ENCODE measurements at regions not wholly inside any gene's neighbourhood (a gene's known extent, or its start where the extent isn't known, plus 50 kb on each side); places are given as distances from the start of the nearest gene placed in this dataset.

DNA sequence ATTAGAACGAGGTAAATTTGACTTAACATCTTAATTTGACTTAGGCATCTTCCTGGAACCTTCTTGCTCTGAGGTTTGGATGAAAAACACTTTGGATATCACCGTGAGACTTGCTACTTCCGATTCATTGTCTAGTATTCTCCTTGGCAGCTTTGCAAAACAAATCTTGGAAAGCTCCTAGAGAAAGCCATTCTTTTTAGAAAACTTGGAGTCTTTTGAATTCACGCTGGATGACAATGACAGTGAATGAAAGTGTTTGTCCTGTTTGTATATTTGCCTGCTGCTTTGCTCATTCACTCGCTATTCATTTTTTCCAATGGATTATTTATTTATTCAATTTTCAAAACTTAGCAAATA lies 222.1 kb upstream of the HMGA2 start:
- TF ChIP-seq, protein P1, sequence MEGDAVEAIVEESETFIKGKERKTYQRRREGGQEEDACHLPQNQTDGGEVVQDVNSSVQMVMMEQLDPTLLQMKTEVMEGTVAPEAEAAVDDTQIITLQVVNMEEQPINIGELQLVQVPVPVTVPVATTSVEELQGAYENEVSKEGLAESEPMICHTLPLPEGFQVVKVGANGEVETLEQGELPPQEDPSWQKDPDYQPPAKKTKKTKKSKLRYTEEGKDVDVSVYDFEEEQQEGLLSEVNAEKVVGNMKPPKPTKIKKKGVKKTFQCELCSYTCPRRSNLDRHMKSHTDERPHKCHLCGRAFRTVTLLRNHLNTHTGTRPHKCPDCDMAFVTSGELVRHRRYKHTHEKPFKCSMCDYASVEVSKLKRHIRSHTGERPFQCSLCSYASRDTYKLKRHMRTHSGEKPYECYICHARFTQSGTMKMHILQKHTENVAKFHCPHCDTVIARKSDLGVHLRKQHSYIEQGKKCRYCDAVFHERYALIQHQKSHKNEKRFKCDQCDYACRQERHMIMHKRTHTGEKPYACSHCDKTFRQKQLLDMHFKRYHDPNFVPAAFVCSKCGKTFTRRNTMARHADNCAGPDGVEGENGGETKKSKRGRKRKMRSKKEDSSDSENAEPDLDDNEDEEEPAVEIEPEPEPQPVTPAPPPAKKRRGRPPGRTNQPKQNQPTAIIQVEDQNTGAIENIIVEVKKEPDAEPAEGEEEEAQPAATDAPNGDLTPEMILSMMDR (IDR thresholded peaks at IDR 0.05; ENCODE audit: low read depth, low read length, missing input control) = no peak
- TF ChIP-seq YY1 (IDR thresholded peaks at IDR 0.05) = no peak
- no peak for TF ChIP-seq HNF4A (conservative IDR thresholded peaks at IDR 0.05)
- TF ChIP-seq, protein P2, sequence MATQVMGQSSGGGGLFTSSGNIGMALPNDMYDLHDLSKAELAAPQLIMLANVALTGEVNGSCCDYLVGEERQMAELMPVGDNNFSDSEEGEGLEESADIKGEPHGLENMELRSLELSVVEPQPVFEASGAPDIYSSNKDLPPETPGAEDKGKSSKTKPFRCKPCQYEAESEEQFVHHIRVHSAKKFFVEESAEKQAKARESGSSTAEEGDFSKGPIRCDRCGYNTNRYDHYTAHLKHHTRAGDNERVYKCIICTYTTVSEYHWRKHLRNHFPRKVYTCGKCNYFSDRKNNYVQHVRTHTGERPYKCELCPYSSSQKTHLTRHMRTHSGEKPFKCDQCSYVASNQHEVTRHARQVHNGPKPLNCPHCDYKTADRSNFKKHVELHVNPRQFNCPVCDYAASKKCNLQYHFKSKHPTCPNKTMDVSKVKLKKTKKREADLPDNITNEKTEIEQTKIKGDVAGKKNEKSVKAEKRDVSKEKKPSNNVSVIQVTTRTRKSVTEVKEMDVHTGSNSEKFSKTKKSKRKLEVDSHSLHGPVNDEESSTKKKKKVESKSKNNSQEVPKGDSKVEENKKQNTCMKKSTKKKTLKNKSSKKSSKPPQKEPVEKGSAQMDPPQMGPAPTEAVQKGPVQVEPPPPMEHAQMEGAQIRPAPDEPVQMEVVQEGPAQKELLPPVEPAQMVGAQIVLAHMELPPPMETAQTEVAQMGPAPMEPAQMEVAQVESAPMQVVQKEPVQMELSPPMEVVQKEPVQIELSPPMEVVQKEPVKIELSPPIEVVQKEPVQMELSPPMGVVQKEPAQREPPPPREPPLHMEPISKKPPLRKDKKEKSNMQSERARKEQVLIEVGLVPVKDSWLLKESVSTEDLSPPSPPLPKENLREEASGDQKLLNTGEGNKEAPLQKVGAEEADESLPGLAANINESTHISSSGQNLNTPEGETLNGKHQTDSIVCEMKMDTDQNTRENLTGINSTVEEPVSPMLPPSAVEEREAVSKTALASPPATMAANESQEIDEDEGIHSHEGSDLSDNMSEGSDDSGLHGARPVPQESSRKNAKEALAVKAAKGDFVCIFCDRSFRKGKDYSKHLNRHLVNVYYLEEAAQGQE (IDR thresholded peaks at IDR 0.05) = no peak
- TF ChIP-seq EGR1 (IDR thresholded peaks at IDR 0.05; ENCODE audit: low read depth in 2 of 2) = no peak
- TF ChIP-seq TAF1 (conservative IDR thresholded peaks at IDR 0.05) = no peak
- TF ChIP-seq, protein P3, sequence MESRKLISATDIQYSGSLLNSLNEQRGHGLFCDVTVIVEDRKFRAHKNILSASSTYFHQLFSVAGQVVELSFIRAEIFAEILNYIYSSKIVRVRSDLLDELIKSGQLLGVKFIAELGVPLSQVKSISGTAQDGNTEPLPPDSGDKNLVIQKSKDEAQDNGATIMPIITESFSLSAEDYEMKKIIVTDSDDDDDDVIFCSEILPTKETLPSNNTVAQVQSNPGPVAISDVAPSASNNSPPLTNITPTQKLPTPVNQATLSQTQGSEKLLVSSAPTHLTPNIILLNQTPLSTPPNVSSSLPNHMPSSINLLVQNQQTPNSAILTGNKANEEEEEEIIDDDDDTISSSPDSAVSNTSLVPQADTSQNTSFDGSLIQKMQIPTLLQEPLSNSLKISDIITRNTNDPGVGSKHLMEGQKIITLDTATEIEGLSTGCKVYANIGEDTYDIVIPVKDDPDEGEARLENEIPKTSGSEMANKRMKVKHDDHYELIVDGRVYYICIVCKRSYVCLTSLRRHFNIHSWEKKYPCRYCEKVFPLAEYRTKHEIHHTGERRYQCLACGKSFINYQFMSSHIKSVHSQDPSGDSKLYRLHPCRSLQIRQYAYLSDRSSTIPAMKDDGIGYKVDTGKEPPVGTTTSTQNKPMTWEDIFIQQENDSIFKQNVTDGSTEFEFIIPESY (IDR thresholded peaks at IDR 0.05) = no peak
- TF ChIP-seq, protein P4, sequence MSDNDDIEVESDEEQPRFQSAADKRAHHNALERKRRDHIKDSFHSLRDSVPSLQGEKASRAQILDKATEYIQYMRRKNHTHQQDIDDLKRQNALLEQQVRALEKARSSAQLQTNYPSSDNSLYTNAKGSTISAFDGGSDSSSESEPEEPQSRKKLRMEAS (IDR thresholded peaks at IDR 0.05) = no peak
- TF ChIP-seq SP1 (IDR thresholded peaks at IDR 0.05) = no peak
- TF ChIP-seq FOXA2 (IDR thresholded peaks at IDR 0.05) = no peak
- no peak for TF ChIP-seq GABPA (IDR thresholded peaks at IDR 0.05 in 1 of 2, conservative IDR thresholded peaks at IDR 0.05 in 1 of 2)

All from liver (tissue), 3 donors.